GM12874 (cell line): ENCODE measurements at regions not wholly inside any gene's neighbourhood (a gene's known extent, or its start where the extent isn't known, plus 50 kb on each side); places are given as distances from the start of the nearest gene placed in this dataset.

Experiments used
- TF ChIP-seq, protein P1 (sequence below): IDR thresholded peaks from 2 replicates; pipeline ENCODE4 v1.5.1; 2011; ENCODE audit warnings: low read depth, mild to moderate bottlenecking, control low read depth, low read length, moderate library complexity; ENCODE audit not compliant: insufficient read depth

DNA sequence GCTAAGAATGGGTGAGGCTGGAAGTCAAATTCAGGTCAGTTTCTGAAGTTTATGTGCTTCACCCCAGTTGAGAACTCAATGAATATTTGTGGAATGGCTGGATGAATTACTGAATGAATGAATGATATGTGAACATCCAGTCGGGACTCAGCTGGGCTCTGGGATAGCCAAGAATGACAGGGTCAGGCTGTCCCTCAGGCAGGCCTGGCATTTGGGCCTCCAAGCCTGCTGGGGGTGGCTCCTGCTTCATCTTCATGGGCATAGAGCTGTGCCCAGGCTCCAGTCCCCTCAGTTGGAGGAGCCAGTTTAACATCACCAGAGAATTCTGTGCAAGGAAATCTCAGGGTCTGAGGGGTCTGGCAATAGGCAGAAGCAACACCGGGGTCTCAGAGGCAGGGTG, 185.8 kb downstream of the PHETA1 start:
- TF ChIP-seq, protein P1, sequence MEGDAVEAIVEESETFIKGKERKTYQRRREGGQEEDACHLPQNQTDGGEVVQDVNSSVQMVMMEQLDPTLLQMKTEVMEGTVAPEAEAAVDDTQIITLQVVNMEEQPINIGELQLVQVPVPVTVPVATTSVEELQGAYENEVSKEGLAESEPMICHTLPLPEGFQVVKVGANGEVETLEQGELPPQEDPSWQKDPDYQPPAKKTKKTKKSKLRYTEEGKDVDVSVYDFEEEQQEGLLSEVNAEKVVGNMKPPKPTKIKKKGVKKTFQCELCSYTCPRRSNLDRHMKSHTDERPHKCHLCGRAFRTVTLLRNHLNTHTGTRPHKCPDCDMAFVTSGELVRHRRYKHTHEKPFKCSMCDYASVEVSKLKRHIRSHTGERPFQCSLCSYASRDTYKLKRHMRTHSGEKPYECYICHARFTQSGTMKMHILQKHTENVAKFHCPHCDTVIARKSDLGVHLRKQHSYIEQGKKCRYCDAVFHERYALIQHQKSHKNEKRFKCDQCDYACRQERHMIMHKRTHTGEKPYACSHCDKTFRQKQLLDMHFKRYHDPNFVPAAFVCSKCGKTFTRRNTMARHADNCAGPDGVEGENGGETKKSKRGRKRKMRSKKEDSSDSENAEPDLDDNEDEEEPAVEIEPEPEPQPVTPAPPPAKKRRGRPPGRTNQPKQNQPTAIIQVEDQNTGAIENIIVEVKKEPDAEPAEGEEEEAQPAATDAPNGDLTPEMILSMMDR: no peak

DNA sequence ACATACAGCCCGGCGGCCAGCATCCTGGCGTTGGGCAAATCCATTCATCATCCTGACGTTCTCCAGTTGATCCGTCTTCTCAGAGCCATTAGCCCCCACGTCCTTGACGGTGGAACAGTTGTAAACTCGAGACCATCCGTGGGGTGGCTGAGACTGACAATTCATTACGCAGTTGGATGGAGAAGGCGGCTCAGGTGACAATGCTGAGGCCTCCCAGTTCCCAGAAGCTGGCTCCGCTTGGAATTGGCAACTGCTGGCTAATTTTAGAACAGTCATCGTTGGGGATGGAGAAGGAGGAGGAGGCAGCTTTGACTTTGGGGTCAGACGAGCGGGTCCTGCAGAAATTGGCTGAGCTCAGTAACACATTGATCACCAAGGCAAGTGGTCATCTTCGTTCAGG, 186.5 kb downstream of the PHETA1 start:
- TF ChIP-seq, protein P1: no peak

DNA sequence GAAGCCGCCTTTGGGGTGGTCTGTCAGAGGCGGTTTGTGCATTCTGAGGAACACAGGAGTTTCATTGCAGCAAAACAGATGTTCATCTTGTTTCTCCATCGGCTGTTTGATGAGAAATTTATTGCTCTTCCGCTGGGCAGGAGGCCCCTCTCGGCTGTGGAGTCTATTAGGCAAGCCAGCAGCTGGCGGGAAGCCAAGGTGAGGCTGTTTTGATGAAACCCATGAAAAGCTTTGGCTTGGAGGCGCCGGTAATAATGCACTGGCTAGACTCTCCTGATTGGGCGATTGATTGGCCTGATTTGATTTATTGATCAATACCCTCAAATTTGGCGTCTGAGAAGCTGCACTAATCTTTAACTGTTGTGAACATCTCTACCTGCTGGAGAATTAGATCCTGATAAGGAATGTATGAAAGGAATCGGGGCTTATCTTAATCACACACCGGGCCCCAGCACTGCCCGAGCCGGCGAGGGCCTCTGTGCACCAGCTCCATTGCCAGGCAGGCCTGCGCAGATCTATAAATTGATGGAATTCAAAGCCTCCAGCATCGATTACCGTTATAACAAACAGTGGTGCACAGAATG, 187.7 kb downstream of the PHETA1 start:
- TF ChIP-seq, protein P1: no peak

DNA sequence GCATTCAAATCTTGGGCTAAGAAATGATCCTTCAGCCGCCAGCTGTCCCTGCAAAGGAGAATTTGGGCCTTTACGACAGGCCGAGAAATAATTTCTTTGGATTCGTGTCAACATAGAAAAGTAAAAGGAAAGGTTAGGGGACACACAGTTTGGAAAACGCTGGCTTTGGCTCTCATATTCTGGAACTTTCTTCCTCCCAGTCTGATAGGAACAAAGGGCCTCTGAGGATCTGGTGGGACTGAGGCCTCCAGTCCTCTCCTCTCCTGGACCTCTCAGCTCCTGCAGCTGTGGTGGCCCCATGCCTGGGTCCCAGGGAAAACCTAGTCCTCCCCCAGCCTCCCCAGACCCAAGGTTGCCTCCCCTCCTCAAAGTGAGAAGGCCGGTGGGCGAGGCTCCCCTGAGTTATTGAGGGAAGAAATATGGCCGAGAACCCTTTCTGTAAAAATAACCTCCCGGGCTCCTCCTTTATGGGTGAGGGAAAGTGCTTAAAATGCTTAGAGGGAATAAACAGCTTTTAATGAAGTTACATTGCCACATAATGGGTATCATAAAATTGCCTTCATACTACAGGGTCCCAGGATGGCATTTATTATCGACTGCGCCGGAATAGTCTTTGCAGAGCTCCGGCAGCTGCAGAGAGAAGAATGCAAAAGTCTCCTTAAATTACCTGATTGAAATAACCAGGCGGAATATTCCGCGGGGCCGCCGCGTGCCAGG, 188.3 kb downstream of the PHETA1 start:
- TF ChIP-seq, protein P1: no peak

DNA sequence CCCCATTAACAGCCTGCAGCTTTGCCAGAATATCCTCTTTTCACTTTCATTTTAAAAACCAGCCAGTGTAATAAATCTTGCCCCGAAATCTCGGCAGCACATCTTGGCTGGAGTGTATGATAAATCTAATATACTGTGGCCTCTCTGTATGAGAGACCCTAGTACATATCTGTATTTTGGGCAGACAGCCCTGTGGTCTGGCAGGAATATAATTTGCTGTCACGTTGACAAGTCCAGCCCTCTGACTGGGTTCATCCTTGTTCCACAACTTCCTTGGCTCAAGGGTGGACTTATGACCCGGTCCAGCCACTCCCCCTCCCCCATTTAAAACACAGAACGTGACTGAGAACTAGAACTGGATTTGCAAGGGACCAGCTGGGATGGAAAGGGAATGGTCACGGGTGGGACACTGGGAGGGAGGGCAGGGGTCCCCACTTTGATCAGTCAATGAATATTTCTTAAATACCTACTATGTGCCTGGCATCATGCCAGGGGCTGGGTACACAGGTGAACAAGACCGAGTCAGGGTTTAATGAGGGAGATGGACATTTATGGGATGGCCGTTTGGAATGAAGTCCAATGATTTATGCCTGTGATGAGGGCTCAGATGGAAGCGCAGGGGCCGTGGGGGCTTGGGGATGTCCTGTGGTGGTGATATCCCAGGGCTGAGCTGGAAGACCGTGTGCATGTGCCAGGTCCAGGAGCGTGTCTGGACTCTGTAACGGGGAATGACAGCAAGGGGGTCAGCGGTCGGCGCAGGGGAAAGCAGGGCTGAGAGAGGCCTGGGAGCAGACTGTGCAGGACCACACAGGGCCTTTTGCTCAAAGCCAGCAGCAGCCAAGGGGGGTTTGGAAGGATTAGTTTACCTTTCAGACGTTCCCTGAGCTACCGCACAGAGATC, 190.5 kb downstream of the PHETA1 start:
- TF ChIP-seq, protein P1: no peak

DNA sequence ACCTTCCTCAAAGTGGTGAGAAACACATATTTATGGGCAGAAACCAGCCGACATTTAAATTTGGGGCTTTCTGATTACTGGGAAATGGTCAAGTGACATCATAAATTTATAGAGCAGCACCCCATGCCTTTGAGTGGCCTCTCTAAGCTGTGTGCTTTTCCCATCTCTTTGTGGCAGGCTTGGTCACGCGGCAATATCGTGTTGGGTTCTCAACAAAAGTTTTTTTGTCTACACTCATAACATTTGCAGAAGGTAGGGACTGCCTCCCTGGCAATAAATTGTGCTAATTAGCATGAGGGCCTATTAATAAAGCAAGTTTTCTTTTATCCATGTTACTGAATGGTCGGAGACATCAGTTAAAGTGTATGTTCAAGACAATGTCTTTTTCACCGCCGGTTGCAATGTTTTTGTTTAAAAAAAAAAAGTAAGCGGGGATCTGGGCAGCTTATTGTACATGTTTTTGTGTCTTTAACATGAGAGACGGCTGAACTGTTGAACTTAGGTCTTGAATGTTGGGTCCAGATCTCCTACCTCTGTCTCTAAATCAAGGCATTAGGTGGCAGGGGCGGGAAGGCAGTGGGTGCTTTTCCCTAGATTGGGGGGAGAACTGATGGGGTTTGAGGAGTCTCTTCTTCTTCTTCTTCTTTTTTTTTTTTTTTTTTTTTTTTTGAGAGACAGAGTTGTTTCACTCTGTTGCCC, 193.3 kb downstream of the PHETA1 start:
- TF ChIP-seq, protein P1: no peak

DNA sequence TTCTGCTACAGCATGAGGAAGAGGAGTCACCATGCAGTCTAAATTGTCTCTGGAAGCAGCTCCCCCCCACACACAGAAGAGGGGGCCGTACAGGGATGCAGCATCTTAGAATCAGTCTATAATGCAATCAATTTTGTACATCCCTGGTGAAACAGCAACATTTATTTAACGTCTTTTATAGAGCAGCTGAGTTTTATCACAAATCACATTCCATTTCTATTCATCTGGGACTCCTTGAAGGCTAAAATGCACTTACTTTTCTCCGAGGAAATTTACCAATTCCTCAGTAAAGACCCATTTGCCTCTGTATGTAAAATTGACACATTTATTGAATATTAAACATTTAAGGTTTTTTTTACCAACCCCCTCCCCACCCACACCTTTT, 193.9 kb downstream of the PHETA1 start:
- TF ChIP-seq, protein P1: no peak
